ENCODE measurements at regions not wholly inside any gene's neighbourhood (a gene's known extent, or its start where the extent isn't known, plus 50 kb on each side); places are given as distances from the start of the nearest gene placed in this dataset.

DNA sequence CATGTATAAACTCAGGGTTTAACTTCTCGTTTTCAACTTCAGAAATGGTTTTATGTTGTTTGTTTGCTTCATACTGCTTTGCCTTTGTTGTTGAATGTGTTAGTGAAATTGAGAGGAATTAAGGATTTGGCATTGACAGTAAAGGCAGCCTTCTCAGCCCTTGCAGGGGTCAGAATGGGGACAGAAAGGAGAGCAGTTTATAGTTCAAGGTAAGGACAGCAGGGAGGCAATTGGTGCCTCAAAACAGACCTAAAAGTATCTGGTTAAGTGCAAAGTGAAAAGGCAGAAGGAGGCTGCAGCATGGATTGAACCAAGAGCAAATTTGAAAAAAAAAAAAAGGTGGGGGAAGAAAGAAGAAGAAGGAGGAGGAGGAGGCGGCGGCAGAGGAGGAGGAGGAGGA lies 835.0 kb upstream of the ADGRL3 start:
- no peak for DNase-seq (ENCODE audit: low read depth)
- no peak overlapping the region for H3K4me3 ChIP-seq (ENCODE audit: low read length)
- TF ChIP-seq, protein P1, sequence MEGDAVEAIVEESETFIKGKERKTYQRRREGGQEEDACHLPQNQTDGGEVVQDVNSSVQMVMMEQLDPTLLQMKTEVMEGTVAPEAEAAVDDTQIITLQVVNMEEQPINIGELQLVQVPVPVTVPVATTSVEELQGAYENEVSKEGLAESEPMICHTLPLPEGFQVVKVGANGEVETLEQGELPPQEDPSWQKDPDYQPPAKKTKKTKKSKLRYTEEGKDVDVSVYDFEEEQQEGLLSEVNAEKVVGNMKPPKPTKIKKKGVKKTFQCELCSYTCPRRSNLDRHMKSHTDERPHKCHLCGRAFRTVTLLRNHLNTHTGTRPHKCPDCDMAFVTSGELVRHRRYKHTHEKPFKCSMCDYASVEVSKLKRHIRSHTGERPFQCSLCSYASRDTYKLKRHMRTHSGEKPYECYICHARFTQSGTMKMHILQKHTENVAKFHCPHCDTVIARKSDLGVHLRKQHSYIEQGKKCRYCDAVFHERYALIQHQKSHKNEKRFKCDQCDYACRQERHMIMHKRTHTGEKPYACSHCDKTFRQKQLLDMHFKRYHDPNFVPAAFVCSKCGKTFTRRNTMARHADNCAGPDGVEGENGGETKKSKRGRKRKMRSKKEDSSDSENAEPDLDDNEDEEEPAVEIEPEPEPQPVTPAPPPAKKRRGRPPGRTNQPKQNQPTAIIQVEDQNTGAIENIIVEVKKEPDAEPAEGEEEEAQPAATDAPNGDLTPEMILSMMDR (conservative IDR thresholded peaks at IDR 0.05; ENCODE audit: low read depth, low read length) = no peak

DNA sequence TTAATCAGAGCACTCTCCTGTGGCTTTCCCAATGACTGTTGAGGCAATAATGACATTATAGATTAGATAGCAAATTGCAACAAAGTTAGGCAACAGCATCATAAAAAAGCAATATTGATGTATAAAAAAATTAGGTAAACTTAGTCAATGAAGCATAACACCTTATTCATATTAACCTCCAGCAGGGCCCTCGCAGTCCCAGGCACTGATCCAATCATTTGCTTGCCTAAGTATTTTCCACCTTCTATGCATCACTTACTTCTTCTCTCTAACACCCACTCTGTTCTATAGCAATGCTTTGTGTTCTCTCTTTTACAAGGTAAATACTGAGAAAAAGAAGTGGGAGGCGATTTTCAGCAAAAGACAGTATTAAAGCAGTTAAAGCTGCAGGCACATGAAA lies 833.5 kb upstream of the ADGRL3 start:
- H3K4me3 ChIP-seq (ENCODE audit: low read length) = no peak overlapping the region
- TF ChIP-seq, protein P1 (conservative IDR thresholded peaks at IDR 0.05; ENCODE audit: low read depth, low read length) = no peak
- DNase-seq (ENCODE audit: low read depth) = no peak

DNA sequence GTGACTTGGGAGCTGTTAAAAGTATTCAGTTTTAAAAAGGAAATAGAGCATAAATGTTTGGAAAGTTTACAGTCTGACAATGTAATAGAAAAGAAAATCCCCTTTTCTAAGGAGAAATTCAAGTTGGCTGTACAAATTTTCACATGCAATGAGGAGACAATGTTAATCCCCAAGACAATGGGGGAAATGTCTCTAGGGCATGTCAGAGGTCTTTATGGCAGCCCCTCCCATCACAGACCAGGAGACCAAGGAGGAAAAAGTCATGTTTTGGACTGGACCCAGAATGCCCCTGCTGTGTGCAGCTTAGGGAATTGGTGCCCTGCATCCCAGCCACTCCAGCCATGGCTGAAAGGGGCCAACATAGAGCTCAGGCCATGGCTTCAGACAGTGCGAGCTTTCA lies 831.1 kb upstream of the ADGRL3 start:
- H3K4me3 ChIP-seq (ENCODE audit: low read length) = no peak overlapping the region
- no peak for DNase-seq (ENCODE audit: low read depth)
- TF ChIP-seq, protein P1 (conservative IDR thresholded peaks at IDR 0.05; ENCODE audit: low read depth, low read length) = no peak

DNA sequence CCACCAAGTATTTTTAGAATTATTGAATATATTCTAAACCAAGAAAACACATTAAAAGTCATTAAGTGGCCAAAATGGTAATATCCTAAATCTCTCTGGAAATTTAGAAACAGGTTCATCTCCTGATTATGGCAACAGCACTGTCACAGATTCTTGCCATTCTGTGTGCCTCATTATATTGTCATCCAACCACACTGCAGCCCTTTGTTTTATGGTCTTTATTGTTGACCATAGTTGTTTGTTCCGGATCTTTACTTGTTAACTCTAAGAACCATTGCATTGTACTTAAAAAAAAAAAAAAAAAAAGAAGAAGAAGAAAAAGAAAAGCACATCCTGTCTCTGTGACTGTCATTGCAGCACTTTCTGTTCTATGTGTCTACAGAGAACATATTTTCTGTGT lies 822.1 kb upstream of the ADGRL3 start:
- TF ChIP-seq, protein P1 (conservative IDR thresholded peaks at IDR 0.05; ENCODE audit: low read depth, low read length) = no peak
- H3K4me3 ChIP-seq (ENCODE audit: low read length) = no peak overlapping the region
- no peak for DNase-seq (ENCODE audit: low read depth)

DNA sequence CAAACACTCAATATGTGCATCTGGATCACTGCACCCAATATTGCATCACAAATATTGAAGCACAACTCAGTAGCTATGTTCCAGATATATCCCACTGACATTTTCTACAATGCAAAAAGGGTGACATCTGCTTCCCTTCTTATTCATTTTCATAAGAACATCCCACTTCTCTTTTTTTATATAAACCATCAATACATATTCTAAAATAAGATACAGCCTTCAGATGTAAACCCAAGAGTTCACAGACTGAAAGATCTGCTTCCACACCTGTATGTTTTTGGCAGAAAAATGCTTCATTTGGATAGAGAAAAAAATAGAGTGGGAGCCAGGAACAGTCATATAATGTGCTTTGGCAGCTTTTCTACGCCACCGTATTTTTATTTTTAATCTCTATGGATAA lies 815.6 kb upstream of the ADGRL3 start:
- TF ChIP-seq, protein P1 (conservative IDR thresholded peaks at IDR 0.05; ENCODE audit: low read depth, low read length) = no peak
- no peak for DNase-seq (ENCODE audit: low read depth)
- H3K4me3 ChIP-seq (ENCODE audit: low read length) = no peak overlapping the region

DNA sequence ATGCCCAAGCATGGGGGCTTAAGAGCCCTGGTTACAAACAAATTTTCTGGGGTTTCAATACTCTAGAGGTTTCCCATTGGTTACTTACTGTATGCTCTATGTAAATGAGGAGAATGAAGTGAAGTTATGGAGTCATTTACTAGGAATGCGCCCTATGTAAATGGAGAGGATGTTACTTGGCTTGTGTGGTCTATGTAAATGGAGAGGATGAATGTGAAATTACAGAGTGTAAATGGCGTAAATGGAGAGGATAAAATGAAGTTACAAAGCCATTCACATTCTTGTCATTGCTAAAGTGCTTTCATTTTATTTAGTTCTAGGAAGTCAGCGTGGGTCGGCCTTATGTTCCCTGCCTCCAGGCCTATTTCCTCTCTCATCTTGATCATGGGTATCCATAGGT lies 810.5 kb upstream of the ADGRL3 start:
- DNase-seq (ENCODE audit: low read depth) = no peak
- TF ChIP-seq, protein P1 (conservative IDR thresholded peaks at IDR 0.05; ENCODE audit: low read depth, low read length) = no peak
- H3K4me3 ChIP-seq (ENCODE audit: low read length) = no peak overlapping the region

DNA sequence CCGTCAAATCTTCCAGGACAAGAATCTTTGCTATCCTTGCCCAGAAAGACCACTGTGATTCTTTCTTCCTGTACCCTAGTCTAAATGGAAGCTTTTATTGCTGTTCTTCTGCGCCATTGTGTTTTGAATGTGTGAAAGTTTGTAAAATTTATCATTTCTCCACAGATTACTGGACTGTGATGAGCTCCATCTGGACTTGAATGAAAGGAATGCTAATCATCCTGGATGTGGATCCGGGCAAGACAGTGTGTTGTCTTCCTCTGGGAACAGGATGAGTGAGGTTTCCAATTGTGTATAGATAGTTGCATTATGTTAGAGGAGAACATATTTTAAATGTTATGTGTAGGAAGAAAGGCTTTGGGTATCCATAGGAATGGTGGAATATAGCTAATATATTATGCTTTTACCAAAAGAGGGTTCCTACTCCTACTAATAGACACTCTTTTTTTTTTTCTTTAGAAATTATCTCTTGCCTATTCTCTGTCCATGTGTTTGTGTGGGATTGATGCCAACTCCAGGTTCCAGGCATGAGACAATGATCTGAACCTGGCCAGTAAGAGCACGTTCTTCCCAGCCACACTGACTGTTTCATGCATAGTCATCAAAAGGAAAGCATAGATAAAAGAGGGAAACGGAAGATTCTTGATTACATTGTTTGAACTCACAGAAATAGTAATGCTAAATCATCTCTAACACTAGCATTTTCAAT lies 803.6 kb upstream of the ADGRL3 start:
- TF ChIP-seq, protein P1 (conservative IDR thresholded peaks at IDR 0.05; ENCODE audit: low read depth, low read length) = no peak
- no peak overlapping the region for H3K4me3 ChIP-seq (ENCODE audit: low read length)
- no peak for DNase-seq (ENCODE audit: low read depth)

Data from retinal pigment epithelial cell (primary cell).